Lower leg skin (tissue), 4 donors: ENCODE measurements at regions not wholly inside any gene's neighbourhood (a gene's known extent, or its start where the extent isn't known, plus 50 kb on each side); places are given as distances from the start of the nearest gene placed in this dataset.

Experiments
- DNase-seq, 2 donors: peaks; one replicate each; pipeline ENCODE4 v3.0.0-alpha.2; 2019; ENCODE audit warnings: low spot score in 2 of 2
- H3K4me3 ChIP-seq: fragments of 200-600 bp; sonication (generic); 2 replicates; pipeline ENCODE4 v1.5.1; 2017; ENCODE audit warnings: mild to moderate bottlenecking, low read depth; ENCODE audit not compliant: poor library complexity, severe bottlenecking
- POLR2A ChIP-seq, 2 donors: fragments of 450-650 bp; IDR thresholded peaks; one replicate each; pipeline ENCODE4 v1.6.1; 2016 to 2017; ENCODE audit warnings: antibody characterized with exemption in 2 of 2, mild to moderate bottlenecking in 1 of 2, moderate library complexity in 1 of 2
- WGBS, 2 donors: methylation state at CpG; one replicate each; pipeline ENCODE4 v1.1.5; 2018; 5-methylcytosine and 5-hydroxymethylcytosine counted together
- intact Hi-C: fragments of 100-400 bp; cut with DNase I; formaldehyde crosslinking; loops from one replicate; pipeline ENCODE4 v1.15.0; 2023; ENCODE audit warnings: low total_unique reads
- TF ChIP-seq, protein P1 (sequence below), 3 donors: fragments of 450-650 bp; IDR thresholded peaks; one replicate each; pipeline ENCODE4 v1.5.1; 2016; ENCODE audit warnings: antibody characterized with exemption in 3 of 3, mild to moderate bottlenecking in 3 of 3, moderate library complexity in 2 of 3

GRCh38 chr10:56973766-56974165 lies 612.7 kb upstream of the ZWINT start:
- intact Hi-C loops, result no loop called here
- TF ChIP-seq POLR2A (IDR thresholded peaks at IDR 0.05), result no peak
- TF ChIP-seq, protein P1, sequence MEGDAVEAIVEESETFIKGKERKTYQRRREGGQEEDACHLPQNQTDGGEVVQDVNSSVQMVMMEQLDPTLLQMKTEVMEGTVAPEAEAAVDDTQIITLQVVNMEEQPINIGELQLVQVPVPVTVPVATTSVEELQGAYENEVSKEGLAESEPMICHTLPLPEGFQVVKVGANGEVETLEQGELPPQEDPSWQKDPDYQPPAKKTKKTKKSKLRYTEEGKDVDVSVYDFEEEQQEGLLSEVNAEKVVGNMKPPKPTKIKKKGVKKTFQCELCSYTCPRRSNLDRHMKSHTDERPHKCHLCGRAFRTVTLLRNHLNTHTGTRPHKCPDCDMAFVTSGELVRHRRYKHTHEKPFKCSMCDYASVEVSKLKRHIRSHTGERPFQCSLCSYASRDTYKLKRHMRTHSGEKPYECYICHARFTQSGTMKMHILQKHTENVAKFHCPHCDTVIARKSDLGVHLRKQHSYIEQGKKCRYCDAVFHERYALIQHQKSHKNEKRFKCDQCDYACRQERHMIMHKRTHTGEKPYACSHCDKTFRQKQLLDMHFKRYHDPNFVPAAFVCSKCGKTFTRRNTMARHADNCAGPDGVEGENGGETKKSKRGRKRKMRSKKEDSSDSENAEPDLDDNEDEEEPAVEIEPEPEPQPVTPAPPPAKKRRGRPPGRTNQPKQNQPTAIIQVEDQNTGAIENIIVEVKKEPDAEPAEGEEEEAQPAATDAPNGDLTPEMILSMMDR (IDR thresholded peaks at IDR 0.05), result no peak
- DNase-seq, result no peak
- H3K4me3 ChIP-seq, result no peak overlapping the region

DNA sequence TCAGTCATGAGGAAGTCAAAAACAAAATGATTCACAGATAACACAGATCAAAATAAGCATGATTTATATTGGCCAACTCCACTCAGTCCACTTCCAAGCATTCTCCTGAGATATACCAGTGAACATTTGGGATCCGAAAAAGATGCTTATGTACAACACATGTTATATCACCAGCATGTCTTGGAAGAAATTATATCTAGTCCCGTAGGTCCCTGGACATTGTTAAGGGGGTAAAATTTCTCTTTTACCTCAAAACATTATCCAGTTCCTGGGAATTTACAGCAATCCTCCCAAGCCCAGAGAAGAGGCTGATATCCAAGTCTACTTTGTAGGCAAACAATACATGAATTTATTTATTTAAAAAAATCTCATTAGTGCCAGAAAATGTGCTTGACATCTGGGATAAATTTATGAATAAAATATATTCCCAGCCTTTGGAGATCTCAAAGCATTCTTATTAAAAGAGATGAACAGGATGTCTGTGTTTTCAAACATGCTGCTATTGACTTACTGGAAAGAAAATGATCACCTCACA lies 582.2 kb upstream of the ZWINT start:
- WGBS, 2 donors, result 60 to 72% methylated on average over 2 of the region's 2 CpGs
- intact Hi-C loops, result loop anchor here (5.0 kb wide), 1 partner anchor 1464 kb away; no protein-coding TSS in a partner anchor
- DNase-seq, result no peak
- H3K4me3 ChIP-seq, result no peak overlapping the region
- TF ChIP-seq, protein P1 (IDR thresholded peaks at IDR 0.05), result no peak
- no peak for TF ChIP-seq POLR2A (IDR thresholded peaks at IDR 0.05)

DNA sequence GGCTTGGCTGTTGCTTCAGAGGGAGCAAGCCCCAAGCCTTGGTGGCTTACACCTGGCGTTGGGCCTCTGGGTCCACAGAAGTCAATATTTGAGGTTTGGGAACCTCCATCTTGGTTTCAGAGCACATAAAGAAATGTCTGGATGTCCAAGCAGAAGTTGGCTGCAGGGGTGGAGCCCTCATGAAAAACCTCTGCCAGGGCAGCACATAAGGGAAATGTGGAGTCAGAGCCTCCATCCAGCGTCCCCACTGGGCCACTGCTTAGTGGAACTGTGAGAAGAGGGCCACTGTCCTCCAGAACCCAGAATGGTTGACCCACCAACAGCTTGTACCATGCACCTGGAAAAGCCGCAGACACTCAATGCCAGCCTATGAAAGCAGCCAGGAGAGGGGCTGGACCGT lies 573.5 kb upstream of the ZWINT start:
- 72 to 86% methylated on average over 4 of the region's 4 CpGs for WGBS, 2 donors
- no peak for TF ChIP-seq POLR2A (IDR thresholded peaks at IDR 0.05)
- TF ChIP-seq, protein P1 (IDR thresholded peaks at IDR 0.05), result no peak
- no peak overlapping the region for H3K4me3 ChIP-seq

DNA sequence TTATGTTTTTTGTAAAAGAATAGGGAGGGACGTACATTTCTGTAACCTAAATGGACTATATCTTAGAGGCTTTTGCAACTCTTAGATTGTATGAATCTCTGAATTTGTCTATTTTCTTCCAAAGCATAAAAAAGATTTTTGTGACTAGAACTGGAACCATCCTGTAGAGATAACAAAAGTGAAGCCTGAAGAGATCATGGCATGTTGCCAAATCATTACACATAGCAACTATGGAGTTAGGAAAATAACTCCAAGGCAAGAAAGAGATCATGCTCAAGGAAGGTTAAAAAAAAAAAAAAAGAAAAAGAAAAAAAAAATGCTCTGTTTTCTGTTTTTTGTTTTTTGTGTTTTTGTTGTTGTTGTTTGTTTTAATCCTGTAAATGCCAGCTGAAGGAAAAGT lies 567.7 kb upstream of the ZWINT start:
- H3K4me3 ChIP-seq, result no peak overlapping the region
- DNase-seq, result no peak
- no peak for TF ChIP-seq POLR2A (IDR thresholded peaks at IDR 0.05)
- TF ChIP-seq, protein P1 (IDR thresholded peaks at IDR 0.05), result no peak
- intact Hi-C loops, result no loop called here
- 49% methylated on average over 1 of the region's 1 CpG for WGBS, 2 donors

More for the DNA sequence above, 573.5 kb upstream of the ZWINT start:
- no peak for DNase-seq
- intact Hi-C loops, result no loop called here

DNA sequence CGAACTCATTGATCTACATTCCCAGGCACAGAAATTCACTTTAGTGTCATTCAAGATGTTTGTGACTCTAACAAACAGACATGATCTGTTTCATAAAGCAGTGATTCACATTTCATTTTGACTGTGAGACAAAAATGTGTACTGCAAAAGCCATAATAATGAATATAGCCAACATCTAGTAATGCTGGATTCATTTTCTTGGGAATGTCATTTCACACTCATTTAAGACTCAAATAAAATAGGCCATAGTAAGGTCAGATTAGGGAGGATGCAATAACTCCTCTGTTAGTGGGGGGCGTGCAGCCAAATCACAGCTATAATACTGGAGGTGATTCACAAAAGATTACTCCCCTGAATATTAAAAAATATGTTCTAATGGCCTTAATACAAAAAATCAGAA lies 566.6 kb upstream of the ZWINT start:
- no peak for DNase-seq
- TF ChIP-seq, protein P1 (IDR thresholded peaks at IDR 0.05), result no peak
- TF ChIP-seq POLR2A (IDR thresholded peaks at IDR 0.05), result no peak
- WGBS, 2 donors, result 77 to 79% methylated on average over 2 of the region's 2 CpGs
- intact Hi-C loops, result no loop called here
- H3K4me3 ChIP-seq, result no peak overlapping the region

- DNase-seq, result no peak
- WGBS, 2 donors, result 86 to 91% methylated on average over 11 of the region's 11 CpGs
- intact Hi-C loops, result no loop called here
- TF ChIP-seq, protein P1 (IDR thresholded peaks at IDR 0.05), result no peak
- TF ChIP-seq POLR2A (IDR thresholded peaks at IDR 0.05), result no peak
- H3K4me3 ChIP-seq, result no peak overlapping the region
Observed at GRCh38 chr10:56920601-56921261, 559.7 kb upstream of the ZWINT start.
